ENCODE measurements at regions not wholly inside any gene's neighbourhood (a gene's known extent, or its start where the extent isn't known, plus 50 kb on each side); places are given as distances from the start of the nearest gene placed in this dataset.

- TF ChIP-seq CTCF (conservative IDR thresholded peaks at IDR 0.05; ENCODE audit: low read depth, low read length) (no peak), EZH2 (IDR thresholded peaks at IDR 0.05; ENCODE audit: borderline replicate concordance, low read depth, low read length, poor library complexity, severe bottlenecking) (no peak)
These were observed 98.6 kb downstream of the KPNA2 start for GRCh38 chr17:68134046-68134637.
